Astrocyte (in vitro differentiated cells and primary cell): ENCODE measurements at regions not wholly inside any gene's neighbourhood (a gene's known extent, or its start where the extent isn't known, plus 50 kb on each side); places are given as distances from the start of the nearest gene placed in this dataset.

Source experiments
- DNase-seq: peaks from one replicate; pipeline ENCODE4 v3.0.0-alpha.2; 2010; ENCODE audit warnings: low read depth
- FAIRE-seq: peaks from 2 replicates; lab custom pipeline; 2011; peaks lifted over from hg19 to GRCh38; lab: Jason Lieb, UNC
- H2AFZ ChIP-seq: 2 replicates; pipeline ENCODE4 v1.6.0; 2012; ENCODE audit warnings: low read depth, low read length, inconsistent platforms
- H3K27ac ChIP-seq: 2 replicates; pipeline ENCODE4 v1.5.1; 2011; ENCODE audit warnings: low read depth, low read length, inconsistent platforms
- H3K27me3 ChIP-seq: 2 replicates; pipeline ENCODE4 v1.6.0; 2011; ENCODE audit warnings: low read length, inconsistent platforms; ENCODE audit not compliant: insufficient read depth
- H3K36me3 ChIP-seq: 2 replicates; pipeline ENCODE4 v1.5.1; 2011; ENCODE audit warnings: low read length, inconsistent platforms; ENCODE audit not compliant: insufficient read depth
- H3K4me1 ChIP-seq: 2 replicates; pipeline ENCODE4 v1.5.1; 2011; ENCODE audit warnings: low read length, inconsistent platforms; ENCODE audit not compliant: insufficient read depth
- H3K4me2 ChIP-seq: 2 replicates; pipeline ENCODE4 v1.6.0; 2012; ENCODE audit warnings: low read length, inconsistent platforms
- H3K4me3 ChIP-seq: 2 replicates; pipeline ENCODE4 v1.5.1; 2011; ENCODE audit warnings: low read depth, mild to moderate bottlenecking, low read length, inconsistent platforms; ENCODE audit not compliant: insufficient read depth
- H3K79me2 ChIP-seq: 2 replicates; pipeline ENCODE4 v1.6.0; 2012; ENCODE audit warnings: mild to moderate bottlenecking, low read length, inconsistent platforms; ENCODE audit not compliant: insufficient read depth
- H3K9ac ChIP-seq: 2 replicates; pipeline ENCODE4 v1.6.0; 2012; ENCODE audit warnings: mild to moderate bottlenecking, low read length, inconsistent platforms
- H3K9me3 ChIP-seq: 2 replicates; pipeline ENCODE4 v1.5.1; 2012; ENCODE audit warnings: low read depth, mild to moderate bottlenecking, low read length, inconsistent platforms; ENCODE audit not compliant: insufficient read depth
- H4K20me1 ChIP-seq: 2 replicates; pipeline ENCODE4 v1.6.0; 2012; ENCODE audit warnings: low read length, inconsistent platforms; ENCODE audit not compliant: insufficient read depth
- H3K27ac Mint-ChIP-seq: one replicate; pipeline ENCODE4 v1.8.0; 2021; ENCODE audit warnings: mild to moderate bottlenecking, mixed read lengths; ENCODE audit not compliant: unreplicated experiment
- H3K27me3 Mint-ChIP-seq: one replicate; pipeline ENCODE4 v1.8.0; 2021; ENCODE audit warnings: low read depth, mixed read lengths; ENCODE audit not compliant: unreplicated experiment
- H3K36me3 Mint-ChIP-seq: one replicate; pipeline ENCODE4 v1.8.0; 2021; ENCODE audit warnings: low read depth, mixed read lengths; ENCODE audit not compliant: unreplicated experiment
- H3K4me1 Mint-ChIP-seq: one replicate; pipeline ENCODE4 v1.8.0; 2021; ENCODE audit warnings: low read depth, mixed read lengths; ENCODE audit not compliant: unreplicated experiment
- H3K4me3 Mint-ChIP-seq: one replicate; pipeline ENCODE4 v1.8.0; 2021; ENCODE audit warnings: mild to moderate bottlenecking, moderate library complexity, mixed read lengths; ENCODE audit not compliant: unreplicated experiment
- H3K9me3 Mint-ChIP-seq: one replicate; pipeline ENCODE4 v1.8.0; 2021; ENCODE audit warnings: mild to moderate bottlenecking, mixed read lengths; ENCODE audit not compliant: unreplicated experiment
- CTCF ChIP-seq: IDR thresholded peaks from 2 replicates; pipeline ENCODE4 v1.5.1; 2011; ENCODE audit warnings: low read depth, mild to moderate bottlenecking, inconsistent platforms, low read length, moderate library complexity; ENCODE audit not compliant: insufficient read depth
- EZH2 ChIP-seq: IDR thresholded peaks from 2 replicates; pipeline ENCODE4 v1.6.1; 2012; ENCODE audit warnings: mild to moderate bottlenecking, low read length, inconsistent platforms; ENCODE audit not compliant: insufficient read depth

GRCh38 chr5:143571642-143572624 lies 168.4 kb upstream of the NR3C1 start:
- Histone ChIP-seq H3K4me2 (no peak overlapping the region), H3K27me3 (no peaks in the 10 kb centered on the region), H3K4me1 (peaks cover 5% of the 10 kb centered on the region), H4K20me1 (no peaks in the 10 kb centered on the region), H3K4me3 (no peak overlapping the region), H3K9ac (no peak overlapping the region), H3K9me3 (no peaks in the 10 kb centered on the region), H3K27ac (no peak overlapping the region), H2AFZ (no peak overlapping the region), H3K36me3 (no peaks in the 10 kb centered on the region), H3K79me2 (no peaks in the 10 kb centered on the region)
- TF ChIP-seq EZH2 (no peak), CTCF (no peak)
- Mint-ChIP-seq H3K27ac (peak overlapping the region; percentile 38), H3K27me3 (no peaks in the 10 kb centered on the region), H3K36me3 (no peaks in the 10 kb centered on the region), H3K4me1 (peaks cover 7% of the 10 kb centered on the region), H3K4me3 (no peak overlapping the region), H3K9me3 (peaks cover 3% of the 10 kb centered on the region)
- DNase-seq = no peak
- FAIRE-seq = no peak

- Histone ChIP-seq H3K9me3 (no peaks in the 10 kb centered on the region), H3K4me2 (no peak overlapping the region), H3K36me3 (no peaks in the 10 kb centered on the region), H3K27me3 (no peaks in the 10 kb centered on the region), H3K27ac (no peak overlapping the region), H4K20me1 (no peaks in the 10 kb centered on the region), H2AFZ (no peak overlapping the region), H3K4me1 (no peaks in the 10 kb centered on the region), H3K79me2 (no peaks in the 10 kb centered on the region), H3K9ac (no peak overlapping the region), H3K4me3 (no peak overlapping the region)
- peaks cover 3% of the 10 kb centered on the region for H3K9me3 Mint-ChIP-seq
- FAIRE-seq (no peak), DNase-seq (no peak)
- TF ChIP-seq CTCF = no peak
- TF ChIP-seq EZH2 = no peak
- no peak overlapping the region for H3K27ac Mint-ChIP-seq
- H3K27me3 Mint-ChIP-seq = no peaks in the 10 kb centered on the region
- peaks cover 2% of the 10 kb centered on the region for H3K4me1 Mint-ChIP-seq
- no peaks in the 10 kb centered on the region for H3K36me3 Mint-ChIP-seq
- H3K4me3 Mint-ChIP-seq = no peak overlapping the region
Observed at GRCh38 chr5:143570989-143571388, 167.5 kb upstream of the NR3C1 start.
